ENCODE measurements at regions not wholly inside any gene's neighbourhood (a gene's known extent, or its start where the extent isn't known, plus 50 kb on each side); places are given as distances from the start of the nearest gene placed in this dataset.

DNA sequence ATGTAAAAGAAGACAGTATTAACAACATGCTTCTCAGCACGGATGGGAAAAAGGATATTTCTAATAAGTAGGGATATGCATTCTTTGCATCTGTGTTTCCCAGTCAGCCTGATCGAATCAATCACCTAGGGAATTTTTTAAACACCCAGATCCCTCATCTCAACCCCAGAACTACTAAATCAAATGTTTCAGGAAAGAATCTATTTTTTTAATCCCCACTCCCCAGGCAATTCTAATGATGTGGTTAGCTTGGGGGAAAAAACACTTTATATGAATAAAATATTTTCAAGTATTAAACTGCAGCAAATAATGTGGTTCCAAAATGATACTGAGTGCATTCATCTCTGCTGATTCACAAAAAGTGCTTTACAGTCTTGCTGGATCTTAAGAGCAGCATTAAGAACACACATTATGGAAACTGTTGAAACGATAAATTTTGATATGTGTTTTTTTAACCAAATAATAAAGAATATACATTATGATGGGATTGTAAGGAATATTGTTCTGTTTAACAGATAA lies 68.7 kb upstream of the GUCY1A1 start:
- TF ChIP-seq, protein P1, sequence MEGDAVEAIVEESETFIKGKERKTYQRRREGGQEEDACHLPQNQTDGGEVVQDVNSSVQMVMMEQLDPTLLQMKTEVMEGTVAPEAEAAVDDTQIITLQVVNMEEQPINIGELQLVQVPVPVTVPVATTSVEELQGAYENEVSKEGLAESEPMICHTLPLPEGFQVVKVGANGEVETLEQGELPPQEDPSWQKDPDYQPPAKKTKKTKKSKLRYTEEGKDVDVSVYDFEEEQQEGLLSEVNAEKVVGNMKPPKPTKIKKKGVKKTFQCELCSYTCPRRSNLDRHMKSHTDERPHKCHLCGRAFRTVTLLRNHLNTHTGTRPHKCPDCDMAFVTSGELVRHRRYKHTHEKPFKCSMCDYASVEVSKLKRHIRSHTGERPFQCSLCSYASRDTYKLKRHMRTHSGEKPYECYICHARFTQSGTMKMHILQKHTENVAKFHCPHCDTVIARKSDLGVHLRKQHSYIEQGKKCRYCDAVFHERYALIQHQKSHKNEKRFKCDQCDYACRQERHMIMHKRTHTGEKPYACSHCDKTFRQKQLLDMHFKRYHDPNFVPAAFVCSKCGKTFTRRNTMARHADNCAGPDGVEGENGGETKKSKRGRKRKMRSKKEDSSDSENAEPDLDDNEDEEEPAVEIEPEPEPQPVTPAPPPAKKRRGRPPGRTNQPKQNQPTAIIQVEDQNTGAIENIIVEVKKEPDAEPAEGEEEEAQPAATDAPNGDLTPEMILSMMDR (conservative IDR thresholded peaks at IDR 0.05) = no peak
- no peak for TF ChIP-seq ZFX (IDR thresholded peaks at IDR 0.05)

Measured in C4-2B (cell line).